Activated CD4-positive, CD25-positive, alpha-beta regulatory T cell treated with anti-CD3 and anti-CD28 coated beads, Interleukin-2, amount 50 U/mL, for 16 hours (primary cell): ENCODE measurements at regions not wholly inside any gene's neighbourhood (a gene's known extent, or its start where the extent isn't known, plus 50 kb on each side); places are given as distances from the start of the nearest gene placed in this dataset.

ENCODE experiments used
- DNase-seq: peaks from one replicate; pipeline ENCODE4 v3.0.0-alpha.2; 2020; ENCODE audit warnings: low read depth, low spot score

GRCh38 chr3:70120357-70120966 lies 120.9 kb downstream of the SAMMSON start:
- DNase-seq, result peak; percentile 25

- DNase-seq, result no peak
Observed at GRCh38 chr3:70127192-70127591, 127.7 kb downstream of the SAMMSON start.

GRCh38 chr3:70137366-70137765 lies 137.8 kb downstream of the SAMMSON start:
- DNase-seq, result no peak

- no peak for DNase-seq
Observed at GRCh38 chr3:70138606-70139005, 139.1 kb downstream of the SAMMSON start.
